Transverse colon (tissue), 4 donors: ENCODE measurements at regions not wholly inside any gene's neighbourhood (a gene's known extent, or its start where the extent isn't known, plus 50 kb on each side); places are given as distances from the start of the nearest gene placed in this dataset.

Source experiments
- DNase-seq: peaks from one replicate; pipeline ENCODE4 v3.0.0-alpha.2; 2019
- H3K27ac ChIP-seq, 4 donors: fragments of 200-600 bp; sonication (generic); 2 replicates each; pipeline ENCODE4 v1.5.1; 2016 to 2018; ENCODE audit warnings: inconsistent platforms in 4 of 4
- H3K27me3 ChIP-seq: fragments of 200-600 bp; sonication (generic); 2 replicates; pipeline ENCODE4 v1.5.1; 2017; ENCODE audit warnings: inconsistent platforms
- H3K36me3 ChIP-seq, 4 donors: fragments of 200-600 bp; sonication (generic); 2 replicates each; pipeline ENCODE4 v1.5.1; 2017 to 2019; ENCODE audit warnings: inconsistent platforms in 4 of 4
- H3K4me1 ChIP-seq, 4 donors: fragments of 200-600 bp; sonication (generic); 2 replicates each; pipeline ENCODE4 v1.5.1; 2017 to 2020; ENCODE audit warnings: inconsistent platforms in 4 of 4
- H3K4me3 ChIP-seq, 4 donors: fragments of 200-600 bp; sonication (generic); 1 replicate in 1 of 4; 2 replicates in 3 of 4; pipeline versions ENCODE4 v1.5.1 to v1.6.1; 2017 to 2019; ENCODE audit warnings: inconsistent platforms in 4 of 4
- H3K9me3 ChIP-seq, 2 donors: fragments of 200-600 bp; sonication (generic); 2 replicates each; pipeline ENCODE4 v1.5.1; 2017 to 2019; ENCODE audit warnings: inconsistent platforms in 2 of 2
- CTCF ChIP-seq, 5 experiments: fragments of 200-600 bp in 3 of 5; fragments of 450-650 bp in 2 of 5; sonication (generic) in 3 of 5; IDR thresholded peaks; 1 replicate in 2 of 5; 2 replicates in 3 of 5; pipeline ENCODE4 v1.5.1; 2016 to 2017; ENCODE audit warnings: antibody characterized with exemption in 5 of 5, inconsistent platforms in 3 of 5, mild to moderate bottlenecking in 2 of 5, moderate library complexity in 1 of 5
- EP300 ChIP-seq: sonication (generic); formaldehyde crosslinking; IDR thresholded peaks from one replicate; pipeline ENCODE4 v1.6.1; 2017; ENCODE audit warnings: antibody characterized with exemption, low read depth
- POLR2A ChIP-seq: fragments of 450-650 bp; IDR thresholded peaks from one replicate; pipeline ENCODE4 v1.6.1; 2016; ENCODE audit warnings: antibody characterized with exemption, mild to moderate bottlenecking, moderate library complexity
- POLR2AphosphoS5 ChIP-seq, 3 donors: sonication (generic); formaldehyde crosslinking; IDR thresholded peaks; one replicate each; pipeline ENCODE4 v1.6.1; 2016; ENCODE audit warnings: antibody characterized with exemption in 3 of 3
- WGBS, 2 donors: methylation state at CpG; one replicate each; pipeline ENCODE4 v1.1.5; 2018; ENCODE audit warnings: low coverage in 1 of 2; 5-methylcytosine and 5-hydroxymethylcytosine counted together
- in situ Hi-C, 4 donors: fragments of 200-750 bp; cut with MboI; loops; one replicate each; pipeline versions ENCODE4 v1.15.0 to v1.15.1; 2017; ENCODE audit warnings: low sequenced_read_pairs in 3 of 4, low pct_ligation_motif_present in 1 of 4, low pct_unique_long_range_greater_than_20kb in 1 of 4
- intact Hi-C: fragments of 100-400 bp; cut with DNase I; formaldehyde crosslinking; loops from one replicate; pipeline ENCODE4 v1.15.1; 2023; ENCODE audit warnings: low total_unique reads

GRCh38 chr16:27620541-27620940 is 70.6 kb downstream of the KATNIP start:
- Histone ChIP-seq H3K27me3 (no peaks in the 10 kb centered on the region), H3K27ac (no peak overlapping the region), H3K36me3 (no peaks in the 10 kb centered on the region), H3K4me1 (peaks cover 5 to 21% (median 16%) of the 10 kb centered on the region in 4 donors), H3K9me3 (no peaks in the 10 kb centered on the region), H3K4me3 (no peak overlapping the region)
- WGBS, 2 donors: 84 to 86% methylated on average over 4 of the region's 4 CpGs
- intact Hi-C loops: no loop called here
- TF ChIP-seq POLR2AphosphoS5 (IDR thresholded peaks at IDR 0.05) (no peak), POLR2A (no peak), CTCF (IDR thresholded peaks at IDR 0.05) (no peak), EP300 (no peak)
- in situ Hi-C loops: loop anchor here in 2 of 4 donors (25.0 kb wide), 1 partner anchor 442 kb away; the partner anchor contains the start of gene GSG1L (in 2 of the 2)
- no peak for DNase-seq

DNA sequence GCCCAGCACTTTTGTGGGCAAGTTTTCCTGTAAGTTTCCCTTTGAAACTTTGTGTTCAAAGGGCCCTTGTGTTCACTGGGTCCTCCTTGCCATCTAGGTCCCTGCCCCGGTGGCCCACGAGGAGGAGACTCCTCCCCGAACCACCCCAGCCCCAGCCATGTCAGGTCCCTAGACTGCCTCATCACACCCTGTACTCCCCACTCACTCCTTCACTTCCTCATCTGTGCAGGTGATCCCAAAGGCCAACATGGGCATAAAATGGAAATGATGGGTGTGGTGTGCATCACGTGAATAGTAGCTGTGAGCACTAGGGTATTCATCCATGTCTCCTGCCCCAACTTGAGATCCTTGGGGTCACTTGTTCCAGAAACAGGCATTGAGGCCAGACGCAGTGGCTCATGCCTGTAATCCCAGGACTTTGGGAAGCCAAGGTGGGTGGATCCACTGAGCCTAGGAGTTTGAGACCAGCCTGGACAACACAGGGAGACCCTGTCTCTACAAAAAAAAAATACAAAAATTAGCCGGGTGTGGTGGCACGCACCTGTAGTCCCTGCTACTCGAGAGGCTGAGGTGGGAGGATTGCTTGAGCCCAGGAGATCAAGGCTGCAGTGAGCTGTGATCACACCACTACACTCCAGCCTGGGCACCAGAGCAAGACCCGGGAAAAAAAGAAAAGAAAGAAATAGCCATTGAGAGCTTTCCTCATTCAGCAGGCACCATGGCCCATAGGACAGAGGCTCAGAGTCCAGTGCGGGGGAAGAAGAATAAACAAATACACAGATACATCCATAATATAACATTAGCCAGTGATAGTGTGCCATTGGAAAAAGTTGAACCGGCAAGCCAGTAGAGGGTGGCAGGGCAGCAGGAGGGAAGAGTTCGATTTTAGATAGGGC is 74.5 kb downstream of the KATNIP start:
- in situ Hi-C loops: loop anchor here in 2 of 4 donors (25.0 kb wide), 1 partner anchor 438 kb away; the partner anchor contains the start of gene GSG1L (in 2 of the 2)
- 49 to 80% methylated on average over 4 to 12 of the region's 12 CpGs for WGBS, 2 donors
- peak; percentile 52 for DNase-seq

GRCh38 chr16:27625050-27625697 is 75.2 kb downstream of the KATNIP start:
- H3K4me3 ChIP-seq: no peak overlapping the region
- intact Hi-C loops (no loop called here), in situ Hi-C loops (no loop called here)
- H3K27me3 ChIP-seq: no peaks in the 10 kb centered on the region
- H3K4me1 ChIP-seq: peaks cover 12 to 53% (median 41%) of the 10 kb centered on the region in 4 donors
- 0 to 55% methylated on average over 1 to 7 of the region's 7 CpGs for WGBS, 2 donors
- H3K27ac ChIP-seq: peak overlapping the region; percentile 66 to 84 (median 74)
- peak; percentile 45 for DNase-seq
- no peaks in the 10 kb centered on the region for H3K36me3 ChIP-seq
- H3K9me3 ChIP-seq: no peaks in the 10 kb centered on the region
- peak; percentile 54 for TF ChIP-seq POLR2A
- TF ChIP-seq EP300: peak; percentile 40
- no peak for TF ChIP-seq CTCF (IDR thresholded peaks at IDR 0.05)
- TF ChIP-seq POLR2AphosphoS5 (IDR thresholded peaks at IDR 0.05): peak in 2 of 3 donors; percentile 17 to 81

More for the DNA sequence above, 74.5 kb downstream of the KATNIP start:
- Histone ChIP-seq H3K36me3 (no peaks in the 10 kb centered on the region), H3K4me3 (no peak overlapping the region), H3K4me1 (peaks cover 12 to 53% (median 41%) of the 10 kb centered on the region in 4 donors), H3K9me3 (no peaks in the 10 kb centered on the region), H3K27ac (peak overlapping the region; percentile 66 to 84 (median 74)), H3K27me3 (no peaks in the 10 kb centered on the region)
- TF ChIP-seq POLR2AphosphoS5 (IDR thresholded peaks at IDR 0.05) (peak in 1 of 3 donors; percentile 52), POLR2A (peak; percentile 38), EP300 (no peak), CTCF (IDR thresholded peaks at IDR 0.05) (no peak)
- intact Hi-C loops: no loop called here

DNA sequence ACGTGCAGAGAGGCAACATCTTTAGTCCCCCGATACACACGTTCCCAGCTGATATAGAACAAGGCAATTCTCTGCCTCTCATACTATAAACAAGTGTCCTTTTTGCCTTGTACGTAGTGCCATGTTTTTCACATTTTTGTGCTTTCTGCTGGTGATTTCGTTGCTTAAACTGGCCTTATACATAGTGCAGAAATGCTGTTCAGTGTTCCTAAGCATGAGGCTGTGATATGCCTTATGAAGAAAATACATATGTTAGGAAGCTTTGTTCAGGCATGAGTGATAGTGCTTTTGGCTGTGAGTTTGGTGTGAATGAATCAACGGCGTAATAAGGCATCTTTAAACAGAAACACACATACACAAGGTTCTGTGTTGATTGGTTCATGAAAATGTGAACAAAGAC is 77.2 kb downstream of the KATNIP start:
- H3K27ac ChIP-seq: peak overlapping the region in 3 of 4 donors; percentile 66 to 84 (median 81)
- H3K27me3 ChIP-seq: no peaks in the 10 kb centered on the region
- intact Hi-C loops (no loop called here), in situ Hi-C loops (no loop called here)
- no peaks in the 10 kb centered on the region for H3K9me3 ChIP-seq
- TF ChIP-seq CTCF (IDR thresholded peaks at IDR 0.05): no peak
- DNase-seq: no peak
- H3K36me3 ChIP-seq: no peaks in the 10 kb centered on the region
- H3K4me3 ChIP-seq: no peak overlapping the region
- WGBS, 2 donors: 85% methylated on average over 6 to 7 of the region's 7 CpGs
- H3K4me1 ChIP-seq: peaks cover 12 to 53% (median 41%) of the 10 kb centered on the region in 4 donors
